Esophagus muscularis mucosa (tissue), 4 donors: ENCODE measurements at regions not wholly inside any gene's neighbourhood (a gene's known extent, or its start where the extent isn't known, plus 50 kb on each side); places are given as distances from the start of the nearest gene placed in this dataset.
"Not testable (repeated sequence)": the region's sequence is repeated elsewhere in the genome, so short reads cannot be mapped to it uniquely, and the experiment has no call there.

Source experiments
- DNase-seq: peaks from one replicate; pipeline ENCODE4 v3.0.0-alpha.2; 2017; ENCODE audit errors: extremely low spot score
- H3K27ac ChIP-seq, 4 donors: fragments of 200-600 bp; sonication (generic); replicated peaks in 1 of 4; 1 replicate in 3 of 4; 2 replicates in 1 of 4; pipeline ENCODE4 v1.5.1; 2016 to 2019; ENCODE audit warnings: mild to moderate bottlenecking in 1 of 4
- H3K27me3 ChIP-seq, 4 donors: fragments of 200-600 bp; sonication (generic); one replicate each; pipeline versions ENCODE4 v1.5.1 to v1.6.0; 2016 to 2019
- H3K36me3 ChIP-seq, 4 donors: fragments of 200-600 bp; sonication (generic); one replicate each; pipeline ENCODE4 v1.5.1; 2016 to 2019
- H3K4me1 ChIP-seq, 4 donors: fragments of 200-600 bp; sonication (generic); one replicate each; pipeline ENCODE4 v1.5.1; 2016 to 2019
- H3K4me3 ChIP-seq, 4 donors: fragments of 200-600 bp; sonication (generic); 1 replicate in 2 of 4; 2 replicates in 2 of 4; pipeline ENCODE4 v1.5.1; 2016 to 2019; ENCODE audit warnings: mild to moderate bottlenecking in 4 of 4, moderate library complexity in 1 of 4
- H3K9me3 ChIP-seq, 4 donors: fragments of 200-600 bp; sonication (generic); 1 replicate in 3 of 4; 2 replicates in 1 of 4; pipeline ENCODE4 v1.5.1; 2016 to 2019
- EP300 ChIP-seq: sonication (generic); formaldehyde crosslinking; IDR thresholded peaks from one replicate; pipeline ENCODE4 v1.6.1; 2017; ENCODE audit warnings: antibody characterized with exemption
- POLR2A ChIP-seq: fragments of 450-650 bp; IDR thresholded peaks from one replicate; pipeline ENCODE4 v1.6.1; 2017; ENCODE audit warnings: antibody characterized with exemption, moderate library complexity, mild to moderate bottlenecking, low read depth
- POLR2AphosphoS5 ChIP-seq, 2 donors: sonication (generic); formaldehyde crosslinking; IDR thresholded peaks; one replicate each; pipeline ENCODE4 v1.6.1; 2017; ENCODE audit warnings: antibody characterized with exemption in 2 of 2
- WGBS: methylation state at CpG from one replicate; pipeline ENCODE4 v1.1.5; 2018; 5-methylcytosine and 5-hydroxymethylcytosine counted together
- intact Hi-C: fragments of 100-400 bp; cut with DNase I; formaldehyde crosslinking; loops from one replicate; pipeline ENCODE4 v1.15.1; 2023
- small RNA-seq, 3 donors: library from RNA; depleted of rRNA; stranded (forward); fragments of <200 nt; gene quantifications; one replicate each; pipeline ENCODE3, GENCODE V24; 2016
- TF ChIP-seq, protein P1 (sequence below), 3 experiments: fragments of 200-600 bp in 2 of 3; fragments of 450-650 bp in 1 of 3; sonication (generic) in 2 of 3; IDR thresholded peaks; one replicate each; pipeline ENCODE4 v1.5.1; 2017 to 2019; ENCODE audit warnings: antibody characterized with exemption in 3 of 3, mild to moderate bottlenecking in 2 of 3, moderate library complexity in 1 of 3

- Histone ChIP-seq H3K4me3 (no peak overlapping the region), H3K9me3 (peaks cover 0 to 4% (median 0%) of the 10 kb centered on the region in 4 donors), H3K27me3 (no peaks in the 10 kb centered on the region), H3K27ac (no peak overlapping the region), H3K36me3 (no peaks in the 10 kb centered on the region), H3K4me1 (no peaks in the 10 kb centered on the region)
- TF ChIP-seq POLR2A, result no peak
- TF ChIP-seq POLR2AphosphoS5 (IDR thresholded peaks at IDR 0.05), result no peak
- TF ChIP-seq EP300, result no peak
- TF ChIP-seq, protein P1, sequence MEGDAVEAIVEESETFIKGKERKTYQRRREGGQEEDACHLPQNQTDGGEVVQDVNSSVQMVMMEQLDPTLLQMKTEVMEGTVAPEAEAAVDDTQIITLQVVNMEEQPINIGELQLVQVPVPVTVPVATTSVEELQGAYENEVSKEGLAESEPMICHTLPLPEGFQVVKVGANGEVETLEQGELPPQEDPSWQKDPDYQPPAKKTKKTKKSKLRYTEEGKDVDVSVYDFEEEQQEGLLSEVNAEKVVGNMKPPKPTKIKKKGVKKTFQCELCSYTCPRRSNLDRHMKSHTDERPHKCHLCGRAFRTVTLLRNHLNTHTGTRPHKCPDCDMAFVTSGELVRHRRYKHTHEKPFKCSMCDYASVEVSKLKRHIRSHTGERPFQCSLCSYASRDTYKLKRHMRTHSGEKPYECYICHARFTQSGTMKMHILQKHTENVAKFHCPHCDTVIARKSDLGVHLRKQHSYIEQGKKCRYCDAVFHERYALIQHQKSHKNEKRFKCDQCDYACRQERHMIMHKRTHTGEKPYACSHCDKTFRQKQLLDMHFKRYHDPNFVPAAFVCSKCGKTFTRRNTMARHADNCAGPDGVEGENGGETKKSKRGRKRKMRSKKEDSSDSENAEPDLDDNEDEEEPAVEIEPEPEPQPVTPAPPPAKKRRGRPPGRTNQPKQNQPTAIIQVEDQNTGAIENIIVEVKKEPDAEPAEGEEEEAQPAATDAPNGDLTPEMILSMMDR (IDR thresholded peaks at IDR 0.05), result no peak
- intact Hi-C loops, result no loop called here
- 71% methylated on average over 4 of the region's 4 CpGs for WGBS
- DNase-seq, result no peak
Observed at GRCh38 chrX:9403374-9403773, 61.5 kb upstream of the TBL1X start.

- intact Hi-C loops, H3K4me1 ChIP-seq, H3K4me3 ChIP-seq, H3K36me3 ChIP-seq, H3K27ac ChIP-seq, H3K9me3 ChIP-seq, H3K27me3 ChIP-seq, DNase-seq: not testable (repeated sequence)
- WGBS, result 89% methylated on average over 9 of the region's 9 CpGs
Observed at GRCh38 chrX:9405635-9406034, 59.2 kb upstream of the TBL1X start.

GRCh38 chrX:9410889-9411288, 54.0 kb upstream of the TBL1X start:
- H3K27me3 ChIP-seq, H3K4me3 ChIP-seq, H3K4me1 ChIP-seq, intact Hi-C loops, H3K27ac ChIP-seq, H3K9me3 ChIP-seq, DNase-seq, H3K36me3 ChIP-seq: not testable (repeated sequence)
- 92% methylated on average over 5 of the region's 11 CpGs for WGBS

DNA sequence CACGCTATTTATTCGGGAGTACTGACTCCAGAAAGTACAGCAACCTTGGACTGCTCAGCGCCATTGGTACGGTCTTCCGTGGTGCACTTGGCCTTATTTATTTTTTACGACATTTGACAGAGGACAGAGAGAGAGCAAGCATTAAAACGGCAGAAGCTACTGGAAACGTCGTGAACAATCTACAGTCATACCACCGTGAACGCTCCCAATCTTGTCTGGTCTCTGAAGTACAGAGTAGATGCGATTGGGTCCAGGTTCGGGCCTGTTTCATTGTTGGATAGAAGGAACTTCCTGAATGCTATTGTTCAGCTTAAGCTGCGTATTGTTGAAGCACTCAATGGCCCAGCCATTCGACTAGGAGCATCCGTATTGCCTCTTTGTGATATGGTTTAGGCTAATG, 53.2 kb upstream of the TBL1X start:
- intact Hi-C loops, H3K9me3 ChIP-seq, H3K27ac ChIP-seq, H3K27me3 ChIP-seq, H3K4me1 ChIP-seq, DNase-seq, H3K4me3 ChIP-seq, H3K36me3 ChIP-seq: not testable (repeated sequence)
- WGBS, result 89% methylated on average over 16 of the region's 16 CpGs

DNA sequence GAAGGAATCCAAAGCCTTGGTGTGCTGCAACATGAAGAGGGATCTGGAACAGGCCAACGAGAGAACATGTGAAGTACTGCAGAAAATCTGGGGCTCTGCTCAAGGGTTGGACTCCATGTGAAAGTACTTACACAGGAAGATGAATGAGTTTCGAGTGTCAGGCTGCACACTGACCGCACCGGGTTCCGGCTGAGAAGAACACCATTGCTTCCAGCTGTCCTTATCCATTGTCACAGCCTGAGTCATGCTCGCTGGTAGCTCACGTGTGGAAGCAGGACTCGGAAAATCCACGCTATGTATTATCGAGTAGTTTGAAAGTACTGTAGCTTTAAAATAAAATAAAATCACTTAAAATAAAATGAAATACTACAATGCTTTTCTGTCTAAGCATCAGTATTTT, 50.4 kb upstream of the TBL1X start:
- intact Hi-C loops, result no loop called here
- no peak for DNase-seq
- 78% methylated on average over 10 of the region's 10 CpGs for WGBS
- H3K36me3 ChIP-seq, result no peaks in the 10 kb centered on the region
- H3K4me1 ChIP-seq, result peaks cover 0 to 7% (median 0%) of the 10 kb centered on the region in 4 donors
- no peak overlapping the region for H3K27ac ChIP-seq
- no peaks in the 10 kb centered on the region for H3K27me3 ChIP-seq
- no peak overlapping the region for H3K4me3 ChIP-seq
- TF ChIP-seq POLR2A, result no peak
- no peak for TF ChIP-seq POLR2AphosphoS5 (IDR thresholded peaks at IDR 0.05)
- TF ChIP-seq EP300, result no peak
- TF ChIP-seq, protein P1 (IDR thresholded peaks at IDR 0.05), result no peak
- H3K9me3 ChIP-seq, result no peaks in the 10 kb centered on the region

Small RNAs in the stretch of these regions (small RNA-seq; reads per million reads assigned to genes)
- gene AC119618.1 (0 reads per million in 3 donors), gene RNA5SP499 (0 to 0.34 (median 0) reads per million in 3 donors)
